PC-3 (cell line): ENCODE measurements at regions not wholly inside any gene's neighbourhood (a gene's known extent, or its start where the extent isn't known, plus 50 kb on each side); places are given as distances from the start of the nearest gene placed in this dataset.

Experiments
- ATAC-seq: fragments of 200-7000 bp; cut with Tn5 transposase; 2 replicates; pipeline ENCODE4 v1.9.1; 2020; ENCODE audit warnings: mild to moderate bottlenecking, moderate library complexity
- BruUV-seq: library from RNA; stranded (reverse); fragments of 400-500 nt; replicated peaks from 2 replicates; lab custom pipeline; 2021; lab: Mats Ljungman, UMichigan
- CTCF ChIA-PET: fragments of 300-600 bp; sonication (Branson Sonifier 250); formaldehyde crosslinking; loops from one replicate; lab custom pipeline; 2022; ENCODE audit warnings: antibody characterized with exemption; lab: Charles Lee
- POLR2A ChIA-PET: fragments of 300-600 bp; sonication (Branson Sonifier 250); formaldehyde crosslinking; loops from one replicate; lab custom pipeline; 2022; ENCODE audit warnings: antibody characterized with exemption; ENCODE audit not compliant: unreplicated experiment; lab: Charles Lee
- DNase-seq: peaks from one replicate; pipeline ENCODE4 v3.0.0-alpha.2; 2015
- H2AFZ ChIP-seq: fragments of 300-600 bp; sonication (generic); 2 replicates; pipeline ENCODE4 v1.6.0; 2016; ENCODE audit warnings: antibody characterized with exemption, low read length
- H3F3A ChIP-seq: fragments of 300-600 bp; sonication (generic); one replicate; pipeline ENCODE4 v1.6.0; 2017; ENCODE audit warnings: antibody characterized with exemption, low read length, control low read depth, mild to moderate bottlenecking; ENCODE audit not compliant: unreplicated experiment
- H3K27ac ChIP-seq: fragments of 300-600 bp; sonication (generic); 2 replicates; pipeline ENCODE4 v1.5.1; 2016; ENCODE audit warnings: mild to moderate bottlenecking, low read length
- H3K27me3 ChIP-seq: fragments of 300-600 bp; sonication (generic); 2 replicates; pipeline ENCODE4 v1.6.1; 2016; ENCODE audit warnings: low read length, mixed read lengths
- H3K36me3 ChIP-seq: fragments of 300-600 bp; sonication (generic); 2 replicates; pipeline ENCODE4 v1.6.1; 2016; ENCODE audit warnings: low read depth, mixed run types, low read length, mixed read lengths
- H3K4me1 ChIP-seq: fragments of 300-600 bp; sonication (generic); 2 replicates; pipeline ENCODE4 v1.5.1; 2016; ENCODE audit warnings: low read length; ENCODE audit not compliant: insufficient read depth
- H3K4me2 ChIP-seq: fragments of 300-600 bp; sonication (generic); 2 replicates; pipeline ENCODE4 v1.6.0; 2016; ENCODE audit warnings: low read length
- H3K4me3 ChIP-seq: fragments of 300-600 bp; sonication (generic); 2 replicates; pipeline ENCODE4 v1.5.1; 2016; ENCODE audit warnings: mild to moderate bottlenecking, low read length, mixed read lengths
- H3K79me2 ChIP-seq: fragments of 300-600 bp; sonication (generic); 2 replicates; pipeline ENCODE4 v1.6.1; 2017; ENCODE audit warnings: low read length, mixed read lengths
- H3K9ac ChIP-seq: fragments of 300-600 bp; sonication (generic); 2 replicates; pipeline ENCODE4 v1.6.0; 2016; ENCODE audit warnings: mild to moderate bottlenecking, low read length
- H3K9me2 ChIP-seq: fragments of 300-600 bp; sonication (generic); replicated peaks from 2 replicates; pipeline ENCODE4 v1.6.1; 2016; ENCODE audit warnings: mixed run types, low read length, mixed read lengths
- H3K9me3 ChIP-seq: fragments of 300-600 bp; sonication (generic); 2 replicates; pipeline ENCODE4 v1.6.1; 2016; ENCODE audit warnings: low read length, mixed read lengths
- H4K20me1 ChIP-seq: fragments of 300-600 bp; sonication (generic); 2 replicates; pipeline ENCODE4 v1.6.1; 2016; ENCODE audit warnings: low read length, mixed read lengths
- CTCF ChIP-seq: fragments of 300-600 bp; sonication (generic); conservative IDR thresholded peaks from 2 replicates; pipeline ENCODE4 v1.5.1; 2017; ENCODE audit warnings: antibody characterized with exemption, low read depth, mild to moderate bottlenecking, low read length
- EZH2 ChIP-seq: fragments of 300-600 bp; sonication (generic); IDR thresholded peaks from one replicate; pipeline ENCODE4 v1.6.1; 2017; ENCODE audit warnings: antibody characterized with exemption, mild to moderate bottlenecking, low read length; ENCODE audit not compliant: unreplicated experiment
- EZH2phosphoT487 ChIP-seq: fragments of 300-600 bp; sonication (generic); IDR thresholded peaks from 2 replicates; pipeline ENCODE4 v1.6.1; 2018; ENCODE audit warnings: mild to moderate bottlenecking, antibody characterized with exemption, low read length, borderline replicate concordance
- intact Hi-C: fragments of 100-400 bp; cut with micrococcal nuclease; formaldehyde crosslinking; loops from 2 replicates; pipeline ENCODE4 v1.9.0; 2023

GRCh38 chr4:151620066-151620465 is 140.7 kb downstream of the GATB start:
- Histone ChIP-seq H3K9me2 (no peaks in the 10 kb centered on the region), H3K4me2 (no peak overlapping the region), H3K36me3 (no peaks in the 10 kb centered on the region), H3K79me2 (no peaks in the 10 kb centered on the region), H3K4me3 (no peak overlapping the region), H4K20me1 (no peaks in the 10 kb centered on the region), H3K4me1 (peaks cover 9% of the 10 kb centered on the region), H3K9me3 (no peaks in the 10 kb centered on the region), H3K9ac (no peak overlapping the region), H2AFZ (no peak overlapping the region), H3K27me3 (no peaks in the 10 kb centered on the region), H3K27ac (no peak overlapping the region), H3F3A (no peaks in the 10 kb centered on the region)
- POLR2A ChIA-PET, result no interaction called here
- ATAC-seq (no peak), DNase-seq (no peak)
- CTCF ChIA-PET, result no interaction called here
- TF ChIP-seq CTCF (no peak), EZH2phosphoT487 (no peak), EZH2 (no peak)
- intact Hi-C loops, result no loop called here
- BruUV-seq, result no TSS peak
